Liver (tissue), 8 donors: ENCODE measurements at regions not wholly inside any gene's neighbourhood (a gene's known extent, or its start where the extent isn't known, plus 50 kb on each side); places are given as distances from the start of the nearest gene placed in this dataset.

Experiments
- DNase-seq: peaks from one replicate; pipeline ENCODE4 v3.0.0-alpha.2; 2017; ENCODE audit warnings: low spot score
- H3K27ac ChIP-seq, 2 donors: one replicate each; pipeline ENCODE4 v1.7.0; 2013; ENCODE audit warnings: inconsistent platforms in 2 of 2, low read length in 2 of 2, control low read depth in 1 of 2, low read depth in 1 of 2, mild to moderate bottlenecking in 1 of 2
- H3K27me3 ChIP-seq, 4 donors: one replicate each; pipeline versions ENCODE4 v1.6.1 to v1.7.0; 2013; ENCODE audit warnings: low read length in 3 of 4, inconsistent platforms in 1 of 4, mild to moderate bottlenecking in 1 of 4, moderate library complexity in 1 of 4; ENCODE audit not compliant: control insufficient read depth in 4 of 4, insufficient read depth in 4 of 4
- H3K36me3 ChIP-seq, 4 donors: one replicate each; pipeline versions ENCODE4 v1.6.1 to v1.7.0; 2013; ENCODE audit warnings: low read length in 3 of 4, mild to moderate bottlenecking in 3 of 4, low read depth in 1 of 4, moderate library complexity in 1 of 4; ENCODE audit not compliant: control insufficient read depth in 4 of 4, insufficient read depth in 3 of 4
- H3K4me1 ChIP-seq, 4 donors: one replicate each; pipeline versions ENCODE4 v1.6.1 to v1.7.0; 2013; ENCODE audit warnings: low read length in 3 of 4, mild to moderate bottlenecking in 3 of 4, moderate library complexity in 1 of 4; ENCODE audit not compliant: control insufficient read depth in 4 of 4, insufficient read depth in 4 of 4
- H3K4me3 ChIP-seq, 3 donors: one replicate each; pipeline versions ENCODE4 v1.6.1 to v1.7.0; 2013; ENCODE audit warnings: low read length in 3 of 3, control low read depth in 1 of 3, low read depth in 1 of 3, mild to moderate bottlenecking in 1 of 3
- H3K9ac ChIP-seq, 2 donors: one replicate each; pipeline ENCODE4 v1.7.0; 2013; ENCODE audit warnings: low read length in 2 of 2, mild to moderate bottlenecking in 2 of 2, moderate library complexity in 2 of 2, control low read depth in 1 of 2, low read depth in 1 of 2
- H3K9me3 ChIP-seq, 4 donors: one replicate each; pipeline versions ENCODE4 v1.6.1 to v1.7.0; 2013; ENCODE audit warnings: low read length in 3 of 4; ENCODE audit not compliant: control insufficient read depth in 4 of 4
- ATF3 ChIP-seq: IDR thresholded peaks from 2 replicates; pipeline ENCODE4 v1.6.1; 2016; ENCODE audit warnings: antibody characterized with exemption
- CTCF ChIP-seq: fragments of 150-350 bp; IDR thresholded peaks from 2 replicates; pipeline ENCODE4 v1.5.1; 2017; ENCODE audit warnings: improper control_type of control experiment, low read depth, low read length; ENCODE audit not compliant: missing input control
- EGR1 ChIP-seq, 2 donors: IDR thresholded peaks; 2 replicates each; pipeline ENCODE4 v1.6.1; 2016 to 2018; ENCODE audit warnings: antibody characterized with exemption in 2 of 2, low read depth in 2 of 2
- FOXA1 ChIP-seq: IDR thresholded peaks from 2 replicates; pipeline ENCODE4 v1.6.1; 2016; ENCODE audit warnings: antibody characterized with exemption
- FOXA2 ChIP-seq: IDR thresholded peaks from 2 replicates; pipeline ENCODE4 v1.6.1; 2016; ENCODE audit warnings: antibody characterized with exemption
- GABPA ChIP-seq, 2 donors: IDR thresholded peaks in 1 of 2; conservative IDR thresholded peaks in 1 of 2; 2 replicates each; pipeline ENCODE4 v1.6.1; 2016; ENCODE audit warnings: antibody characterized with exemption in 2 of 2, mild to moderate bottlenecking in 1 of 2, moderate library complexity in 1 of 2
- HNF4A ChIP-seq, 2 donors: conservative IDR thresholded peaks; 2 replicates each; pipeline ENCODE4 v1.6.1; 2016; ENCODE audit warnings: antibody characterized with exemption in 2 of 2, mild to moderate bottlenecking in 2 of 2
- HNF4G ChIP-seq: IDR thresholded peaks from 2 replicates; pipeline ENCODE4 v1.6.1; 2016; ENCODE audit warnings: antibody characterized with exemption
- JUND ChIP-seq, 2 donors: IDR thresholded peaks; 2 replicates each; pipeline ENCODE4 v1.6.1; 2016; ENCODE audit warnings: antibody characterized with exemption in 2 of 2
- MAX ChIP-seq: IDR thresholded peaks from 2 replicates; pipeline ENCODE4 v1.6.1; 2016; ENCODE audit warnings: antibody characterized with exemption
- NR2F2 ChIP-seq: IDR thresholded peaks from 2 replicates; pipeline ENCODE4 v1.6.1; 2016; ENCODE audit warnings: antibody characterized with exemption
- RAD21 ChIP-seq, 2 donors: IDR thresholded peaks; 2 replicates each; pipeline ENCODE4 v1.6.1; 2016; ENCODE audit warnings: antibody characterized with exemption in 2 of 2, mild to moderate bottlenecking in 2 of 2
- REST ChIP-seq: IDR thresholded peaks from 2 replicates; pipeline ENCODE4 v1.6.1; 2016; ENCODE audit warnings: antibody characterized with exemption, mild to moderate bottlenecking
- RXRA ChIP-seq, 2 donors: IDR thresholded peaks; 2 replicates each; pipeline ENCODE4 v1.6.1; 2017 to 2018; ENCODE audit warnings: antibody characterized with exemption in 2 of 2, mild to moderate bottlenecking in 1 of 2
- SP1 ChIP-seq: IDR thresholded peaks from 2 replicates; pipeline ENCODE4 v1.6.1; 2018; ENCODE audit warnings: antibody characterized with exemption, mild to moderate bottlenecking
- TAF1 ChIP-seq: conservative IDR thresholded peaks from 2 replicates; pipeline ENCODE4 v1.6.1; 2016; ENCODE audit warnings: antibody characterized with exemption, mild to moderate bottlenecking
- YY1 ChIP-seq: IDR thresholded peaks from 2 replicates; pipeline ENCODE4 v1.6.1; 2016; ENCODE audit warnings: antibody characterized with exemption, mild to moderate bottlenecking
- ZBTB33 ChIP-seq: IDR thresholded peaks from 2 replicates; pipeline ENCODE4 v1.6.1; 2016; ENCODE audit warnings: antibody characterized with exemption
- WGBS: extraction: QIAGEN DNeasy Blood & Tissue Kit; methylation state at CpG from one replicate; pipeline ENCODE4 v1.1.7; 2013; 5-methylcytosine and 5-hydroxymethylcytosine counted together
- donor health status: healthy.
- donor health status: healthy.
- donor health status: healthy.
- donor health status: healthy.
- donor health status: healthy.

- Histone ChIP-seq H3K4me1 (peaks cover 0 to 1% (median 0%) of the 10 kb centered on the region in 4 donors), H3K9me3 (no peaks in the 10 kb centered on the region), H3K27ac (no peak overlapping the region), H3K27me3 (no peaks in the 10 kb centered on the region), H3K4me3 (no peak overlapping the region), H3K9ac (no peak overlapping the region), H3K36me3 (no peaks in the 10 kb centered on the region)
- WGBS = 77% methylated on average over 1 of the region's 1 CpG
- no peak for DNase-seq
- TF ChIP-seq FOXA2 (no peak), ZBTB33 (no peak), SP1 (no peak), HNF4G (no peak), ATF3 (no peak), RAD21 (IDR thresholded peaks at IDR 0.05) (no peak), YY1 (no peak), NR2F2 (no peak), FOXA1 (no peak), REST (no peak), HNF4A (conservative IDR thresholded peaks at IDR 0.05) (no peak), JUND (IDR thresholded peaks at IDR 0.05) (no peak), MAX (no peak), TAF1 (no peak), RXRA (IDR thresholded peaks at IDR 0.05) (no peak), GABPA (IDR thresholded peaks at IDR 0.05 in 1 of 2, conservative IDR thresholded peaks at IDR 0.05 in 1 of 2) (no peak), CTCF (no peak), EGR1 (IDR thresholded peaks at IDR 0.05; ENCODE audit: low read depth in 2 of 2) (no peak)
Measured at GRCh38 chr10:65753532-65753931, 1172.3 kb upstream of the LRRTM3 start.
